ENCODE measurements at regions not wholly inside any gene's neighbourhood (a gene's known extent, or its start where the extent isn't known, plus 50 kb on each side); places are given as distances from the start of the nearest gene placed in this dataset.

GRCh38 chr9:118533850-118534249 is 829.6 kb downstream of the TLR4 start:
- TF ChIP-seq POLR2AphosphoS5 (IDR thresholded peaks at IDR 0.05; ENCODE audit: low read depth, low read length) (no peak), SIN3A (IDR thresholded peaks at IDR 0.05; ENCODE audit: borderline replicate concordance, insufficient read depth, low read length) (no peak), TAF1 (IDR thresholded peaks at IDR 0.05; ENCODE audit: borderline replicate concordance, insufficient read depth, low read length) (no peak)
- TF ChIP-seq, protein P1, sequence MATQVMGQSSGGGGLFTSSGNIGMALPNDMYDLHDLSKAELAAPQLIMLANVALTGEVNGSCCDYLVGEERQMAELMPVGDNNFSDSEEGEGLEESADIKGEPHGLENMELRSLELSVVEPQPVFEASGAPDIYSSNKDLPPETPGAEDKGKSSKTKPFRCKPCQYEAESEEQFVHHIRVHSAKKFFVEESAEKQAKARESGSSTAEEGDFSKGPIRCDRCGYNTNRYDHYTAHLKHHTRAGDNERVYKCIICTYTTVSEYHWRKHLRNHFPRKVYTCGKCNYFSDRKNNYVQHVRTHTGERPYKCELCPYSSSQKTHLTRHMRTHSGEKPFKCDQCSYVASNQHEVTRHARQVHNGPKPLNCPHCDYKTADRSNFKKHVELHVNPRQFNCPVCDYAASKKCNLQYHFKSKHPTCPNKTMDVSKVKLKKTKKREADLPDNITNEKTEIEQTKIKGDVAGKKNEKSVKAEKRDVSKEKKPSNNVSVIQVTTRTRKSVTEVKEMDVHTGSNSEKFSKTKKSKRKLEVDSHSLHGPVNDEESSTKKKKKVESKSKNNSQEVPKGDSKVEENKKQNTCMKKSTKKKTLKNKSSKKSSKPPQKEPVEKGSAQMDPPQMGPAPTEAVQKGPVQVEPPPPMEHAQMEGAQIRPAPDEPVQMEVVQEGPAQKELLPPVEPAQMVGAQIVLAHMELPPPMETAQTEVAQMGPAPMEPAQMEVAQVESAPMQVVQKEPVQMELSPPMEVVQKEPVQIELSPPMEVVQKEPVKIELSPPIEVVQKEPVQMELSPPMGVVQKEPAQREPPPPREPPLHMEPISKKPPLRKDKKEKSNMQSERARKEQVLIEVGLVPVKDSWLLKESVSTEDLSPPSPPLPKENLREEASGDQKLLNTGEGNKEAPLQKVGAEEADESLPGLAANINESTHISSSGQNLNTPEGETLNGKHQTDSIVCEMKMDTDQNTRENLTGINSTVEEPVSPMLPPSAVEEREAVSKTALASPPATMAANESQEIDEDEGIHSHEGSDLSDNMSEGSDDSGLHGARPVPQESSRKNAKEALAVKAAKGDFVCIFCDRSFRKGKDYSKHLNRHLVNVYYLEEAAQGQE (IDR thresholded peaks at IDR 0.05; ENCODE audit: insufficient read depth in 1 of 2, low read depth in 2 of 2, low read length in 2 of 2) = no peak
